ENCODE measurements at regions not wholly inside any gene's neighbourhood (a gene's known extent, or its start where the extent isn't known, plus 50 kb on each side); places are given as distances from the start of the nearest gene placed in this dataset.

GRCh38 chr15:39290711-39291435 is 290.0 kb upstream of the THBS1 start:
- H3K9ac ChIP-seq (ENCODE audit: low read length), result no peak overlapping the region
- no peaks in the 10 kb centered on the region for H3F3A ChIP-seq (ENCODE audit: insufficient read depth, low read length)
- no peaks in the 10 kb centered on the region for H3K79me2 ChIP-seq (ENCODE audit: insufficient read depth, low read length)
- no peak for TF ChIP-seq CTCF (IDR thresholded peaks at IDR 0.05; ENCODE audit: low read length)
- no peak for TF ChIP-seq EZH2 (IDR thresholded peaks at IDR 0.05; ENCODE audit: borderline replicate concordance, low read length)
- no peak overlapping the region for H3K4me2 ChIP-seq (ENCODE audit: low read length)
- no peaks in the 10 kb centered on the region for H4K20me1 ChIP-seq (ENCODE audit: insufficient read depth, low read length)
- no peak overlapping the region for H2AFZ ChIP-seq (ENCODE audit: low read length)
- H3K4me1 ChIP-seq (ENCODE audit: insufficient read depth, low read length, severe bottlenecking), result no peaks in the 10 kb centered on the region
- H3K9me3 ChIP-seq (ENCODE audit: low read length), result no peaks in the 10 kb centered on the region
- H3K36me3 ChIP-seq (ENCODE audit: insufficient read depth, low read length), result no peaks in the 10 kb centered on the region
- H3K27me3 ChIP-seq (ENCODE audit: insufficient read depth, low read length), result no peaks in the 10 kb centered on the region
- no peak overlapping the region for H3K27ac ChIP-seq (ENCODE audit: low read depth, low read length, poor library complexity, severe bottlenecking)
- no peaks in the 10 kb centered on the region for H3K9me2 ChIP-seq (ENCODE audit: low read depth, low read length)
- no peak overlapping the region for H3K4me3 ChIP-seq (ENCODE audit: low read depth, low read length, poor library complexity, severe bottlenecking)

GRCh38 chr15:39291690-39292089 is 289.2 kb upstream of the THBS1 start:
- H3K4me2 ChIP-seq (ENCODE audit: low read length), result no peak overlapping the region
- no peak overlapping the region for H3K9ac ChIP-seq (ENCODE audit: low read length)
- no peak overlapping the region for H3K4me3 ChIP-seq (ENCODE audit: low read depth, low read length, poor library complexity, severe bottlenecking)
- H3K4me1 ChIP-seq (ENCODE audit: insufficient read depth, low read length, severe bottlenecking), result no peaks in the 10 kb centered on the region
- no peak overlapping the region for H2AFZ ChIP-seq (ENCODE audit: low read length)
- no peaks in the 10 kb centered on the region for H3K9me2 ChIP-seq (ENCODE audit: low read depth, low read length)
- H3K27me3 ChIP-seq (ENCODE audit: insufficient read depth, low read length), result no peaks in the 10 kb centered on the region
- no peaks in the 10 kb centered on the region for H4K20me1 ChIP-seq (ENCODE audit: insufficient read depth, low read length)
- H3F3A ChIP-seq (ENCODE audit: insufficient read depth, low read length), result no peaks in the 10 kb centered on the region
- H3K27ac ChIP-seq (ENCODE audit: low read depth, low read length, poor library complexity, severe bottlenecking), result no peak overlapping the region
- H3K79me2 ChIP-seq (ENCODE audit: insufficient read depth, low read length), result no peaks in the 10 kb centered on the region
- no peaks in the 10 kb centered on the region for H3K36me3 ChIP-seq (ENCODE audit: insufficient read depth, low read length)
- no peaks in the 10 kb centered on the region for H3K9me3 ChIP-seq (ENCODE audit: low read length)
- TF ChIP-seq CTCF (IDR thresholded peaks at IDR 0.05; ENCODE audit: low read length), result no peak
- TF ChIP-seq EZH2 (IDR thresholded peaks at IDR 0.05; ENCODE audit: borderline replicate concordance, low read length), result no peak

GRCh38 chr15:39296955-39297354 is 283.9 kb upstream of the THBS1 start:
- Histone ChIP-seq H3K9ac (ENCODE audit: low read length) (no peak overlapping the region), H3K4me1 (ENCODE audit: insufficient read depth, low read length, severe bottlenecking) (no peaks in the 10 kb centered on the region), H3K4me3 (ENCODE audit: low read depth, low read length, poor library complexity, severe bottlenecking) (no peak overlapping the region), H3K27me3 (ENCODE audit: insufficient read depth, low read length) (no peaks in the 10 kb centered on the region), H3K36me3 (ENCODE audit: insufficient read depth, low read length) (no peaks in the 10 kb centered on the region), H2AFZ (ENCODE audit: low read length) (no peak overlapping the region), H3K9me2 (ENCODE audit: low read depth, low read length) (no peaks in the 10 kb centered on the region), H3K4me2 (ENCODE audit: low read length) (no peak overlapping the region), H3F3A (ENCODE audit: insufficient read depth, low read length) (no peaks in the 10 kb centered on the region), H3K79me2 (ENCODE audit: insufficient read depth, low read length) (no peaks in the 10 kb centered on the region), H4K20me1 (ENCODE audit: insufficient read depth, low read length) (no peaks in the 10 kb centered on the region), H3K9me3 (ENCODE audit: low read length) (no peaks in the 10 kb centered on the region), H3K27ac (ENCODE audit: low read depth, low read length, poor library complexity, severe bottlenecking) (no peak overlapping the region)
- no peak for TF ChIP-seq EZH2 (IDR thresholded peaks at IDR 0.05; ENCODE audit: borderline replicate concordance, low read length)
- TF ChIP-seq CTCF (IDR thresholded peaks at IDR 0.05; ENCODE audit: low read length), result no peak
